Osteoblast (primary cell): ENCODE measurements at regions not wholly inside any gene's neighbourhood (a gene's known extent, or its start where the extent isn't known, plus 50 kb on each side); places are given as distances from the start of the nearest gene placed in this dataset.

Source experiments
- DNase-seq: peaks from one replicate; pipeline ENCODE4 v3.0.0; 2011; ENCODE audit warnings: low spot score, mixed read lengths; ENCODE audit not compliant: insufficient read length; ENCODE audit errors: missing footprints
- H2AFZ ChIP-seq: 2 replicates; pipeline ENCODE4 v1.6.0; 2011; ENCODE audit warnings: mild to moderate bottlenecking, low read length
- H3K27ac ChIP-seq: 2 replicates; pipeline ENCODE4 v1.5.1; 2011; ENCODE audit warnings: mild to moderate bottlenecking, low read depth, low read length, moderate library complexity
- H3K27me3 ChIP-seq: 2 replicates; pipeline ENCODE4 v1.6.0; 2012; ENCODE audit warnings: mild to moderate bottlenecking, control low read depth, inconsistent platforms, low read length, moderate library complexity; ENCODE audit not compliant: insufficient read depth
- H3K36me3 ChIP-seq: 2 replicates; pipeline ENCODE4 v1.5.1; 2011; ENCODE audit warnings: mild to moderate bottlenecking, low read length, control low read depth, moderate library complexity; ENCODE audit not compliant: insufficient read depth
- H3K4me1 ChIP-seq: 2 replicates; pipeline ENCODE4 v1.5.1; 2011; ENCODE audit warnings: mild to moderate bottlenecking, low read length, control low read depth, moderate library complexity; ENCODE audit not compliant: insufficient read depth
- H3K4me2 ChIP-seq: 2 replicates; pipeline ENCODE4 v1.6.0; 2011; ENCODE audit warnings: mild to moderate bottlenecking, low read length; ENCODE audit not compliant: insufficient read depth
- H3K4me3 ChIP-seq: fragments of 200-600 bp; sonication (generic); 3 replicates; pipeline ENCODE4 v1.5.1; 2012; ENCODE audit warnings: mild to moderate bottlenecking, low read length, inconsistent platforms; ENCODE audit not compliant: insufficient read depth
- H3K79me2 ChIP-seq: 2 replicates; pipeline ENCODE4 v1.6.0; 2012; ENCODE audit warnings: mild to moderate bottlenecking, low read length, control low read depth, inconsistent platforms; ENCODE audit not compliant: insufficient read depth
- H3K9me3 ChIP-seq: 2 replicates; pipeline ENCODE4 v1.5.1; 2011; ENCODE audit warnings: low read depth, low read length, control low read depth
- H4K20me1 ChIP-seq: 2 replicates; pipeline ENCODE4 v1.6.0; 2012; ENCODE audit warnings: mild to moderate bottlenecking, low read length, control low read depth; ENCODE audit not compliant: insufficient read depth
- TF ChIP-seq, protein P1 (sequence below): IDR thresholded peaks from 2 replicates; pipeline ENCODE4 v1.5.1; 2011; ENCODE audit warnings: mild to moderate bottlenecking, low read depth, low read length, moderate library complexity; ENCODE audit errors: extremely low read depth

DNA sequence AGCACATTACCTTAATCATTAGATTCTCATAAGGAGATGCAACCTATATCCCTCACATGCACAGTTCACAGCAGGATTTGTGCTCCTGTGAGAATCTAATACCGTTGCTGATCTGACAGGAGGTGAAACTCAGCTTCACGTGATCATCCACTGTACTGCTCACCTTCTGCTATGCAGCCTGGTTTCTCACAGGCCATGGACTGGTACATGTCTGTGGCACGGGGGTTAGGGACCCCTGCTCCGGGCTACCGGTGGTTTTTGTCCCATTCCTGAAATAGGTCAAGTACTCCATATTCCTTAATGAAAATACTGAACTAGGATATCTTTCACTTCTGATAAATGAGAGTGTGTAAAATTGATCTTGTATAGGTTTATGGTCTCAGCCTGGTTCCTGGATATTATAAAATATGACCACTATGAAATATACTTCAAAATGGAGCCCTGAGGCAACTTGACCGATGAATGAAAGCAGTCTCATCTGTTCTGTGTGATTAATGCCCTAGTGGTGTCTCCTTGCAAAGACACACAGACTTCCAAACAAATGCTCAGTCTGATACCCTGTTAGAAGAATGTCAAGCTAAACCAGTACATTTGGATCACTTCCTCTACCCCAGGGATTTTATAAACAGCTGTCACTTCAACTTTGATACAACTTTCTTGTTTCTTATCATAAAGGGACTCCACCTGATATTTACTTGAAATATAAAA lies 492.9 kb upstream of the ANO3 start:
- no peak overlapping the region for H3K4me2 ChIP-seq
- no peak overlapping the region for H3K4me3 ChIP-seq
- no peak overlapping the region for H2AFZ ChIP-seq

DNA sequence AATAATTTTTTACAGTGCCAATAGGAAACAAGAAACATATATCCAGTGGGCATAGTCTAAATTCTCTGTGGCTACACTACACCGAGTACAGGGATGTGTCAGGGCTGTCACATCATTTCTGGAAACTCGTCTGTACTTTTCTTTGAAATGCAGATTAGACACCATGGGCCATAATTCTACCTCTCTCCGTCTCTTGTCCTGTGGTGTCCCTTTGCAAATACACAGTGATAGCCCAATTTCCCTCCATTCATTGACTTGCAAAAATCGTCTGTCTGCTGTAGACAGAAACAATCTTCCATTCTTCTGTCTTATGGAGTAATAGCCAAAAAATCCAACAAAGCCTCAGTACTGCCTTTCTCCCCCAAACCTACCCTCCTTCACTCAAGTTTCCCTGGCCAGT lies 487.1 kb upstream of the ANO3 start:
- DNase-seq: no peak
- no peaks in the 10 kb centered on the region for H3K4me1 ChIP-seq
- TF ChIP-seq, protein P1, sequence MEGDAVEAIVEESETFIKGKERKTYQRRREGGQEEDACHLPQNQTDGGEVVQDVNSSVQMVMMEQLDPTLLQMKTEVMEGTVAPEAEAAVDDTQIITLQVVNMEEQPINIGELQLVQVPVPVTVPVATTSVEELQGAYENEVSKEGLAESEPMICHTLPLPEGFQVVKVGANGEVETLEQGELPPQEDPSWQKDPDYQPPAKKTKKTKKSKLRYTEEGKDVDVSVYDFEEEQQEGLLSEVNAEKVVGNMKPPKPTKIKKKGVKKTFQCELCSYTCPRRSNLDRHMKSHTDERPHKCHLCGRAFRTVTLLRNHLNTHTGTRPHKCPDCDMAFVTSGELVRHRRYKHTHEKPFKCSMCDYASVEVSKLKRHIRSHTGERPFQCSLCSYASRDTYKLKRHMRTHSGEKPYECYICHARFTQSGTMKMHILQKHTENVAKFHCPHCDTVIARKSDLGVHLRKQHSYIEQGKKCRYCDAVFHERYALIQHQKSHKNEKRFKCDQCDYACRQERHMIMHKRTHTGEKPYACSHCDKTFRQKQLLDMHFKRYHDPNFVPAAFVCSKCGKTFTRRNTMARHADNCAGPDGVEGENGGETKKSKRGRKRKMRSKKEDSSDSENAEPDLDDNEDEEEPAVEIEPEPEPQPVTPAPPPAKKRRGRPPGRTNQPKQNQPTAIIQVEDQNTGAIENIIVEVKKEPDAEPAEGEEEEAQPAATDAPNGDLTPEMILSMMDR: no peak
- H3K9me3 ChIP-seq: peaks cover 2% of the 10 kb centered on the region
- no peak overlapping the region for H3K27ac ChIP-seq
- H2AFZ ChIP-seq: no peak overlapping the region
- no peak overlapping the region for H3K4me2 ChIP-seq
- H3K4me3 ChIP-seq: no peak overlapping the region
- no peaks in the 10 kb centered on the region for H3K79me2 ChIP-seq
- H3K27me3 ChIP-seq: no peaks in the 10 kb centered on the region
- no peaks in the 10 kb centered on the region for H3K36me3 ChIP-seq
- H4K20me1 ChIP-seq: no peaks in the 10 kb centered on the region

More for the DNA sequence above, 492.9 kb upstream of the ANO3 start:
- H3K27ac ChIP-seq: no peak overlapping the region
- DNase-seq: no peak
- no peaks in the 10 kb centered on the region for H3K36me3 ChIP-seq
- no peaks in the 10 kb centered on the region for H3K4me1 ChIP-seq
- TF ChIP-seq, protein P1: no peak
- no peaks in the 10 kb centered on the region for H3K9me3 ChIP-seq
- no peaks in the 10 kb centered on the region for H4K20me1 ChIP-seq
- no peaks in the 10 kb centered on the region for H3K27me3 ChIP-seq
- H3K79me2 ChIP-seq: no peaks in the 10 kb centered on the region

DNA sequence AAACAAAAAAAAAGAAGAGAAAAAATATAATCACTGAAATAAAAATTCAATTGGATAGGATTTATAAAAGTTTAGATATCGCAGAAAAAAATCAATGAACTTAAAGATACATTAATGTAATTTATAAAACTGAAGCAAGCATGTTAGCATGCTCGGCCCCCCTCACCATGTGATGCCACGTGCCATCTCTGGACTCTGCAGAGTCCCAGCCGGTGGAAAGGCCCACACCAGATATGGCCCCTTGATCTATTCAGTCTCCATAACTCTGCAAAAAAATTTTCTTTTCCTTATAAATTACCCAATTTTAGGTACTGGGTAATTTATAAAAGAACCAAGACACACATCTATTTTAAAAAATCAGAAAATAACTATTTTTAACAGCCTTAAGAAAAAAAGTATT lies 476.0 kb upstream of the ANO3 start:
- Histone ChIP-seq H3K27ac (no peak overlapping the region), H2AFZ (no peak overlapping the region), H3K4me2 (no peak overlapping the region), H3K27me3 (no peaks in the 10 kb centered on the region), H3K4me1 (no peaks in the 10 kb centered on the region), H3K9me3 (no peaks in the 10 kb centered on the region), H3K36me3 (no peaks in the 10 kb centered on the region), H3K79me2 (no peaks in the 10 kb centered on the region), H3K4me3 (no peak overlapping the region), H4K20me1 (no peaks in the 10 kb centered on the region)
- no peak for DNase-seq
- TF ChIP-seq, protein P1: no peak

DNA sequence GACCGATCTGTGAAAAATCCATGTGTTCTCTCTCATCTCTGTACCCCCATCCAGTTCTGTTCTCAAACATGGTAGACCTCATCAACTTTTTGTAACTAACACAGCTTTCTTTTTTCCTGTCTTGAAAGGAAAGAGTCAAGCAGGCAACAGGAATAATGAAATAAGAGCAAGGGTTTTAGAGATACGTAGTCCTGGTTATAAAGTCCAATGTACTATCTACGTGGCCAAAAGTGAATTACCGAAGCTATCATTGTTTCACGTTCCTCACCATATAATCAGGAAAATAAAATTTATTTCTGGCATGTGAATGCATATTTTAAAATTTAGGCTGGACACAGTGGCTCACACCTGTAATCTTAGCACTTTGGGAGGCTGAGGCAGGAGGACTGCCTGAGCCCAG lies 472.2 kb upstream of the ANO3 start:
- no peak overlapping the region for H3K4me2 ChIP-seq
- no peak overlapping the region for H3K4me3 ChIP-seq
- no peak overlapping the region for H2AFZ ChIP-seq
- TF ChIP-seq, protein P1: no peak
- no peaks in the 10 kb centered on the region for H4K20me1 ChIP-seq
- no peaks in the 10 kb centered on the region for H3K27me3 ChIP-seq
- H3K9me3 ChIP-seq: no peaks in the 10 kb centered on the region
- no peaks in the 10 kb centered on the region for H3K79me2 ChIP-seq
- no peak for DNase-seq
- H3K4me1 ChIP-seq: no peaks in the 10 kb centered on the region
- no peaks in the 10 kb centered on the region for H3K36me3 ChIP-seq
- no peak overlapping the region for H3K27ac ChIP-seq
